ENCODE measurements at regions not wholly inside any gene's neighbourhood (a gene's known extent, or its start where the extent isn't known, plus 50 kb on each side); places are given as distances from the start of the nearest gene placed in this dataset.

DNA sequence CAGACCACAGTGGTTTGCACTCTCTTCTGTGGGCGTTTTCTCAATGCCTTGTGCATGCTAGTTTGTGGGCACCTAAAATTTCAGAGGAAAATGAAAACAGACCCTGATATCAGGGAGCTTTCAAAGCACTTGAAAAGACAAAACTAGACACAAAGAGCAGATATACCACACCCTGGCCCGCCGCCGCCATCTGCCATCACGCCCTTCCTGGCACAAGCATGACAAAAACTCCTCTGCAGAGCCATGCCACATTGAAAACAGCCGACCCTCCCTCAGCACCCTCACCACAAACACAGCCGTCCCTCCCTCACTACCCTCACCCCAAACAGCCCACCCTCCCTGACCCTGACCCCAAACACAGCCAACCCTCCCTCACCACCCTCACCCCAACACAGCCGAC is 84.8 kb upstream of the RAB6C start:
- POLR2A ChIA-PET = no interaction called here
- CTCF ChIA-PET = no interaction called here
- no peak for DNase-seq (ENCODE audit: low read depth, low spot score)

DNA sequence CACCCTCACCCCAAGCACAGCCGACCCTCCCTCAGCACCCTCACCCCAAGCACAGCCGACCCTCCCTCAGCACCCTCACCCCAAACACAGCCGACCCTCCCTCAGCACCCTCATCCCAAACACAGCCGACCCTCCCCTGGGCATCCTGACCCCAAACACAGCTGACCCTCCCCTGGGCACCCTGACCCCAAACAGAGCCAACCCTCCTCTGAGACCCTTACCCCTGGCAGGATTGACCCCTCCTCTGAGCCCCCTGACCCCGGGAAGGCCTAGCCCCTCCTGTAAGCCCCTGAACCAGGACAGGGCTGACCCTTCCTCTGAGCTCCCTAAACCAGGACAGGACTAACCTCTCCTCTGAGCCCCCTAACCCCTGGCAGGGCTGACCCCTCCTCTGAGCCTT is 84.4 kb upstream of the RAB6C start:
- H3K4me3 ChIP-seq (ENCODE audit: low read depth, low read length) = no peak overlapping the region
- POLR2A ChIA-PET = no interaction called here
- CTCF ChIA-PET = no interaction called here
- TF ChIP-seq, protein P1, sequence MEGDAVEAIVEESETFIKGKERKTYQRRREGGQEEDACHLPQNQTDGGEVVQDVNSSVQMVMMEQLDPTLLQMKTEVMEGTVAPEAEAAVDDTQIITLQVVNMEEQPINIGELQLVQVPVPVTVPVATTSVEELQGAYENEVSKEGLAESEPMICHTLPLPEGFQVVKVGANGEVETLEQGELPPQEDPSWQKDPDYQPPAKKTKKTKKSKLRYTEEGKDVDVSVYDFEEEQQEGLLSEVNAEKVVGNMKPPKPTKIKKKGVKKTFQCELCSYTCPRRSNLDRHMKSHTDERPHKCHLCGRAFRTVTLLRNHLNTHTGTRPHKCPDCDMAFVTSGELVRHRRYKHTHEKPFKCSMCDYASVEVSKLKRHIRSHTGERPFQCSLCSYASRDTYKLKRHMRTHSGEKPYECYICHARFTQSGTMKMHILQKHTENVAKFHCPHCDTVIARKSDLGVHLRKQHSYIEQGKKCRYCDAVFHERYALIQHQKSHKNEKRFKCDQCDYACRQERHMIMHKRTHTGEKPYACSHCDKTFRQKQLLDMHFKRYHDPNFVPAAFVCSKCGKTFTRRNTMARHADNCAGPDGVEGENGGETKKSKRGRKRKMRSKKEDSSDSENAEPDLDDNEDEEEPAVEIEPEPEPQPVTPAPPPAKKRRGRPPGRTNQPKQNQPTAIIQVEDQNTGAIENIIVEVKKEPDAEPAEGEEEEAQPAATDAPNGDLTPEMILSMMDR (IDR thresholded peaks at IDR 0.05; ENCODE audit: insufficient read depth, low read length, missing control alignments) = no peak
- no peak for DNase-seq (ENCODE audit: low read depth, low spot score)

More for the DNA sequence above, 84.8 kb upstream of the RAB6C start:
- no peak overlapping the region for H3K4me3 ChIP-seq (ENCODE audit: low read depth, low read length)
- TF ChIP-seq, protein P1 (IDR thresholded peaks at IDR 0.05; ENCODE audit: insufficient read depth, low read length, missing control alignments) = no peak

DNA sequence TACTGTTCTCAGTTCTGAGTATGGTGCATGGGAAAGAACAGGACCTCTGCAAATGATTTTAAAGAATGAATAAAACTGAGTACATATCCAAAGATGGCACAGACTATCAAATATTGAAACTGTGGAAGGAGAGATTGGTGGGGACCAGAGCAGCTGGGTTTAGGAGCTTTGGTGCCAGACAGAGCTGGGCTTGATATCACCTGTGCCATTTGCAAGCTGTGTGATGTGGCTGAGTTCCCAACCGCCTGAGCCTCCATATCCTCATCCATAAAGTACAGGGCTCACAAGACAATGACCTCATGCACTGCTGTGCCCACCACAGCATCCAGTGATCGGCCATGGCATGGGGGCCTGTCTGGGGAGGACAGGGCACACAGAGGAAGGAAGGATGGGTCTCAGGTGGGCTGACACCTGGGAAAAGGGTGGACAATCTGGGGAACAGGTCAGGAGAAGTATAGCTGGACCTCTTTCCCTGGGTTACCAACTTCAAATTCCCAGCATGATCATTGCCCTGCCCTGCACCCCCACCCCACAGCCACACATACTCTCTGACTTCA is 83.9 kb upstream of the RAB6C start:
- no peak for DNase-seq (ENCODE audit: low read depth, low spot score)
- no peak overlapping the region for H3K4me3 ChIP-seq (ENCODE audit: low read depth, low read length)
- POLR2A ChIA-PET = no interaction called here
- TF ChIP-seq, protein P1 (IDR thresholded peaks at IDR 0.05; ENCODE audit: insufficient read depth, low read length, missing control alignments) = no peak
- CTCF ChIA-PET = no interaction called here

DNA sequence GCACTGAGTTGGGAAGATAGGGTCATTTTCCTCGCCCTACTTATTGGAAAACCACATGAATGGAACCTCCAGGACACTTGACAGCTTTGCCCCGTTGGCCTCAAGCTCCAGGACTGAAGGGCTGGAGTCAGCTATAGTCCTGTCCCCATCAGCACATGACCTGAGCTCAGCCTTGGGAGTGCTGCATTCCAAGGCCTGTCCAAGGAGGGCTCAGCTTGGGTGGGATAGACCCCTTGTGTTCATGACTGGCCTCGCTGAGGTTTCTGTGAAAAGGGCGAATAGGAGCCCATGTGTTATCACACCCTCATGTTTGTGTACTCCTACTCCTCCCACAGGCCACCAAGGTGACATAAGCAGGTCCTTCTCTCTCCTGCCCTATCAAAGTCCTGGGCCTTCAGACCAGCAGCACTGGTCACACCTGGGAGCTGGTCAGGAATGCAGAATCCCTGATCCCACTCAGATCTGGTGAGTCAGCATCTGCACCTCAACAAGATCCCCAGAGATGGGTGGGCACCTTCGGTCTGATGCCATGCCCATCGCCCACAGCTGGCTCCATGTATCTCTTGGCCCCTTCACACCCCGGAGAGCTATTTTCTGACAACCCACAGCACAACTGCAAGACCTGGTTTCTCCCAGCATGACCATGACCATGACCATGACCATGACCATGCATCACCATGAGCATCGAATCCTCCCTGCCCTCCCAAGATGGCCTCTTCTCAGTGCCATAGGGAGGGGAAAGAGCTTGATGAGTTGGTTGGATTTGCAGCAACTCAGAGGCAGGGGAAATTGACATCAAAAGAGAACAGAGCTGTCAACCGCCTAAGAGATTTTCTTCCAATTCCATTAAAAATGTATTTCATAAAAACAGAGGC is 83.0 kb upstream of the RAB6C start:
- POLR2A ChIA-PET = no interaction called here
- TF ChIP-seq, protein P1 (IDR thresholded peaks at IDR 0.05; ENCODE audit: insufficient read depth, low read length, missing control alignments) = no peak
- DNase-seq (ENCODE audit: low read depth, low spot score) = no peak
- CTCF ChIA-PET = no interaction called here
- H3K4me3 ChIP-seq (ENCODE audit: low read depth, low read length) = no peak overlapping the region

DNA sequence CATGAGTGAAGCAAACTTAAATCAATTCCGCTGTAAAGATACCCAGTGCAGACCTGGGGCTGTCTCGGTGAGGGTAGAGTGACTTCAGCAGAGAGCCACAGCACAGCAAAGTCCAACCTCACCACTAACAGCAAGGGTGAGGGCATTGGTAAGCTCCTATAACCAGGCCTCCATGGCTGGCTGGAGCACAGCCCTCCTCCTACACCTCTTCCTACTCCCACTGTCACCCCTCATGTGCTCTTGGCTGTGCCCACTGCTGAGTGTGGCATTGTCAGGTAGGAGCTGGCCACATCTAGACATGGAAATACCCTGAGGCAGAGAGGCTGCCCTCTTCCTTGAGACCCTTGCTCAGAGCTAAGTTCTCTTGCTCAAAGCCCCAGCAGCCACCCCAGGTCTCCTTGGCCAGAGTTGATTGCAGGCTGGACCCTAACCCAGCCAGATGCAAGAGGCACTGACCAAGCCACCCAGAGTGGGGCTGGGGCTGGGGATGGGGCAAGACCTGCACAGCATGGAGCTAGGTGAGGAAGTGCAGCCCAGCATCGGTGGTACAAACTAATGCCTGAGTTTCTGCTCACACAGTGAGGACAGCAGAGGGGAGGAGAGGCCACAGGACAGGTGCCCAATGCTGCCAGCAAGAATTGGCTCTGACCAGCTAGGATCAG is 77.6 kb upstream of the RAB6C start:
- DNase-seq (ENCODE audit: low read depth, low spot score) = no peak
- ChIA-PET CTCF (no interaction called here), POLR2A (no interaction called here)
- H3K4me3 ChIP-seq (ENCODE audit: low read depth, low read length) = no peak overlapping the region
- TF ChIP-seq, protein P1 (IDR thresholded peaks at IDR 0.05; ENCODE audit: insufficient read depth, low read length, missing control alignments) = no peak

Measured in AG04449 (cell line).